ENCODE measurements at regions not wholly inside any gene's neighbourhood (a gene's known extent, or its start where the extent isn't known, plus 50 kb on each side); places are given as distances from the start of the nearest gene placed in this dataset.

DNA sequence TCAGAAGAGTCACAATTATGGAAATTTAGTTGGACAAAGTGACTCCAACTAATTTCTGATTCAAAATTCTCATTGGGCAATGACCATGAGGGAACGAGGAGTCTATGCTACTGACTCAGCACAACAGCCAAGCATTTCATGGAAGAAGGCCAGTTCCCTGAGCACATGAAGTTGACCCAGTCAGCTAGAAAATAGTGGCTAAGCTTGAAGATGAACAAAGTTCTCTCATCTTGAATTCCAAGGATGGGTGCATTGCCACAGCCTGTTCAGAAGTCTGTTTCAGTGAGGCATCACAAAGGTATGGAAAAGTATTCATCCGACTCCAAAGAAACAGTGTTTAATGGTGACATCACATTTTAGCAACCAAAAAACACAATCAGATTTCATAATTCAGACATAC, 676.9 kb downstream of the HACE1 start:
- H3K27me3 ChIP-seq (ENCODE audit: insufficient read depth, low read depth, low read length), result no peaks in the 10 kb centered on the region
- no peaks in the 10 kb centered on the region for H3K9me2 ChIP-seq (ENCODE audit: insufficient read depth, low read length)
- no peak for TF ChIP-seq EZH2 (IDR thresholded peaks at IDR 0.05; ENCODE audit: borderline replicate concordance, insufficient read depth, low read length, poor library complexity, severe bottlenecking)
- no peak for TF ChIP-seq MXI1 (conservative IDR thresholded peaks at IDR 0.05; ENCODE audit: poor library complexity, severe bottlenecking)
- TF ChIP-seq, protein P1, sequence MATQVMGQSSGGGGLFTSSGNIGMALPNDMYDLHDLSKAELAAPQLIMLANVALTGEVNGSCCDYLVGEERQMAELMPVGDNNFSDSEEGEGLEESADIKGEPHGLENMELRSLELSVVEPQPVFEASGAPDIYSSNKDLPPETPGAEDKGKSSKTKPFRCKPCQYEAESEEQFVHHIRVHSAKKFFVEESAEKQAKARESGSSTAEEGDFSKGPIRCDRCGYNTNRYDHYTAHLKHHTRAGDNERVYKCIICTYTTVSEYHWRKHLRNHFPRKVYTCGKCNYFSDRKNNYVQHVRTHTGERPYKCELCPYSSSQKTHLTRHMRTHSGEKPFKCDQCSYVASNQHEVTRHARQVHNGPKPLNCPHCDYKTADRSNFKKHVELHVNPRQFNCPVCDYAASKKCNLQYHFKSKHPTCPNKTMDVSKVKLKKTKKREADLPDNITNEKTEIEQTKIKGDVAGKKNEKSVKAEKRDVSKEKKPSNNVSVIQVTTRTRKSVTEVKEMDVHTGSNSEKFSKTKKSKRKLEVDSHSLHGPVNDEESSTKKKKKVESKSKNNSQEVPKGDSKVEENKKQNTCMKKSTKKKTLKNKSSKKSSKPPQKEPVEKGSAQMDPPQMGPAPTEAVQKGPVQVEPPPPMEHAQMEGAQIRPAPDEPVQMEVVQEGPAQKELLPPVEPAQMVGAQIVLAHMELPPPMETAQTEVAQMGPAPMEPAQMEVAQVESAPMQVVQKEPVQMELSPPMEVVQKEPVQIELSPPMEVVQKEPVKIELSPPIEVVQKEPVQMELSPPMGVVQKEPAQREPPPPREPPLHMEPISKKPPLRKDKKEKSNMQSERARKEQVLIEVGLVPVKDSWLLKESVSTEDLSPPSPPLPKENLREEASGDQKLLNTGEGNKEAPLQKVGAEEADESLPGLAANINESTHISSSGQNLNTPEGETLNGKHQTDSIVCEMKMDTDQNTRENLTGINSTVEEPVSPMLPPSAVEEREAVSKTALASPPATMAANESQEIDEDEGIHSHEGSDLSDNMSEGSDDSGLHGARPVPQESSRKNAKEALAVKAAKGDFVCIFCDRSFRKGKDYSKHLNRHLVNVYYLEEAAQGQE (IDR thresholded peaks at IDR 0.05; ENCODE audit: borderline replicate concordance), result no peak
- no peak for TF ChIP-seq POLR2AphosphoS5 (IDR thresholded peaks at IDR 0.05)
- TF ChIP-seq, protein P2, sequence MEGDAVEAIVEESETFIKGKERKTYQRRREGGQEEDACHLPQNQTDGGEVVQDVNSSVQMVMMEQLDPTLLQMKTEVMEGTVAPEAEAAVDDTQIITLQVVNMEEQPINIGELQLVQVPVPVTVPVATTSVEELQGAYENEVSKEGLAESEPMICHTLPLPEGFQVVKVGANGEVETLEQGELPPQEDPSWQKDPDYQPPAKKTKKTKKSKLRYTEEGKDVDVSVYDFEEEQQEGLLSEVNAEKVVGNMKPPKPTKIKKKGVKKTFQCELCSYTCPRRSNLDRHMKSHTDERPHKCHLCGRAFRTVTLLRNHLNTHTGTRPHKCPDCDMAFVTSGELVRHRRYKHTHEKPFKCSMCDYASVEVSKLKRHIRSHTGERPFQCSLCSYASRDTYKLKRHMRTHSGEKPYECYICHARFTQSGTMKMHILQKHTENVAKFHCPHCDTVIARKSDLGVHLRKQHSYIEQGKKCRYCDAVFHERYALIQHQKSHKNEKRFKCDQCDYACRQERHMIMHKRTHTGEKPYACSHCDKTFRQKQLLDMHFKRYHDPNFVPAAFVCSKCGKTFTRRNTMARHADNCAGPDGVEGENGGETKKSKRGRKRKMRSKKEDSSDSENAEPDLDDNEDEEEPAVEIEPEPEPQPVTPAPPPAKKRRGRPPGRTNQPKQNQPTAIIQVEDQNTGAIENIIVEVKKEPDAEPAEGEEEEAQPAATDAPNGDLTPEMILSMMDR (IDR thresholded peaks at IDR 0.05; ENCODE audit: poor library complexity, severe bottlenecking), result no peak
- TF ChIP-seq EP300 (conservative IDR thresholded peaks at IDR 0.05; ENCODE audit: poor library complexity, severe bottlenecking), result no peak
- no peak for TF ChIP-seq TAF1 (IDR thresholded peaks at IDR 0.05; ENCODE audit: low read depth)
- TF ChIP-seq RAD21 (conservative IDR thresholded peaks at IDR 0.05), result no peak
- TF ChIP-seq SMC3 (conservative IDR thresholded peaks at IDR 0.05; ENCODE audit: poor library complexity), result no peak

DNA sequence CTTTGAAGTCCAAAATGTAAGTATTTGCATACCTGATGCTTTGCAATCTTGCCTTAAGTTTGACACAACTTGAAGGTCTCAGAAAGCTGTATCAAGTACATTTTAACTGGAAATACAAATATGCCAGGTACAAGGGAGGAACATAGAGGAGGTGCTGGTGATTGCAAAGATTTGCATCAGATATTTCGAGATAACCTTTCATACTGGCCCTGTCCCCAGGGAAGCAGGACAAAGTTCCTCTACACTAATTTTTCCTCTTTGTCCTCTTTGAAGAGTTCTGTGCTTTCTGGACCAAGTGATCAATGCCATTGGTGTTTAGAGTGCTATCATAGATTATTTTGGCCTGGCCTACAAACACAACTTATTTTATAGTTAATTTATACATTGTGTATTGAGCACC, 686.1 kb downstream of the HACE1 start:
- H3K9me2 ChIP-seq (ENCODE audit: insufficient read depth, low read length), result no peaks in the 10 kb centered on the region
- no peaks in the 10 kb centered on the region for H3K9me3 ChIP-seq (ENCODE audit: low read length)
- no peak overlapping the region for H3K4me2 ChIP-seq (ENCODE audit: low read length)
- TF ChIP-seq, protein P1 (IDR thresholded peaks at IDR 0.05; ENCODE audit: borderline replicate concordance), result no peak
- TF ChIP-seq EP300 (conservative IDR thresholded peaks at IDR 0.05; ENCODE audit: poor library complexity, severe bottlenecking) (no peak), POLR2AphosphoS5 (IDR thresholded peaks at IDR 0.05) (no peak), MXI1 (conservative IDR thresholded peaks at IDR 0.05; ENCODE audit: poor library complexity, severe bottlenecking) (no peak), RAD21 (conservative IDR thresholded peaks at IDR 0.05) (no peak), EZH2 (IDR thresholded peaks at IDR 0.05; ENCODE audit: borderline replicate concordance, insufficient read depth, low read length, poor library complexity, severe bottlenecking) (no peak), SMC3 (conservative IDR thresholded peaks at IDR 0.05; ENCODE audit: poor library complexity) (no peak), TAF1 (IDR thresholded peaks at IDR 0.05; ENCODE audit: low read depth) (no peak)
- TF ChIP-seq, protein P2 (IDR thresholded peaks at IDR 0.05; ENCODE audit: poor library complexity, severe bottlenecking), result no peak
- no peaks in the 10 kb centered on the region for H3K36me3 ChIP-seq (ENCODE audit: insufficient read depth, low read length)
- H3K79me2 ChIP-seq (replicated peaks; ENCODE audit: insufficient read depth, low read length), result no peaks in the 10 kb centered on the region
- no peak overlapping the region for H2AFZ ChIP-seq (ENCODE audit: low read depth, low read length)
- no peaks in the 10 kb centered on the region for H4K20me1 ChIP-seq (ENCODE audit: insufficient read depth)
- H3F3A ChIP-seq (ENCODE audit: insufficient read depth, low read length, poor library complexity, severe bottlenecking), result no peaks in the 10 kb centered on the region
- no peak overlapping the region for H3K9ac ChIP-seq (ENCODE audit: low read length)
- no peaks in the 10 kb centered on the region for H3K27me3 ChIP-seq (ENCODE audit: insufficient read depth, low read depth, low read length)
- H3K4me3 ChIP-seq (ENCODE audit: low read length), result no peak overlapping the region
- no peak overlapping the region for H3K27ac ChIP-seq (ENCODE audit: low read length)

More for the DNA sequence above, 676.9 kb downstream of the HACE1 start:
- H3K4me3 ChIP-seq (ENCODE audit: low read length), result no peak overlapping the region
- H3K79me2 ChIP-seq (replicated peaks; ENCODE audit: insufficient read depth, low read length), result no peaks in the 10 kb centered on the region
- no peak overlapping the region for H2AFZ ChIP-seq (ENCODE audit: low read depth, low read length)
- H3F3A ChIP-seq (ENCODE audit: insufficient read depth, low read length, poor library complexity, severe bottlenecking), result no peaks in the 10 kb centered on the region
- no peaks in the 10 kb centered on the region for H3K9me3 ChIP-seq (ENCODE audit: low read length)
- no peak overlapping the region for H3K27ac ChIP-seq (ENCODE audit: low read length)
- H3K4me2 ChIP-seq (ENCODE audit: low read length), result no peak overlapping the region
- no peak overlapping the region for H3K9ac ChIP-seq (ENCODE audit: low read length)
- H3K36me3 ChIP-seq (ENCODE audit: insufficient read depth, low read length), result no peaks in the 10 kb centered on the region
- no peaks in the 10 kb centered on the region for H4K20me1 ChIP-seq (ENCODE audit: insufficient read depth)
